SK-N-SH (cell line): ENCODE measurements at regions not wholly inside any gene's neighbourhood (a gene's known extent, or its start where the extent isn't known, plus 50 kb on each side); places are given as distances from the start of the nearest gene placed in this dataset.

ENCODE experiments used
- EP300 ChIP-seq, 2 experiments: IDR thresholded peaks; 2 replicates each; pipeline versions ENCODE4 v1.4.0 to v1.6.1; 2012; ENCODE audit warnings: borderline replicate concordance in 1 of 2, low read depth in 1 of 2, low read length in 1 of 2
- GABPA ChIP-seq: IDR thresholded peaks from 2 replicates; pipeline ENCODE4 v1.4.0; 2012; ENCODE audit warnings: low read depth, mild to moderate bottlenecking
- MEF2A ChIP-seq: IDR thresholded peaks from 2 replicates; pipeline ENCODE4 v1.4.0; 2012; ENCODE audit warnings: low read depth, borderline replicate concordance
- MXI1 ChIP-seq: IDR thresholded peaks from 2 replicates; pipeline ENCODE4 v1.6.1; 2012; ENCODE audit warnings: mild to moderate bottlenecking, low read depth, low read length, improper control_type of control experiment
- RCOR1 ChIP-seq: fragments of 150-350 bp; IDR thresholded peaks from 2 replicates; pipeline ENCODE4 v1.6.1; 2017; ENCODE audit warnings: antibody characterized with exemption, low read length
- RFX5 ChIP-seq: IDR thresholded peaks from 2 replicates; pipeline ENCODE4 v1.6.1; 2012; ENCODE audit warnings: mild to moderate bottlenecking, improper control_type of control experiment, low read length
- TAF1 ChIP-seq: IDR thresholded peaks from 2 replicates; pipeline ENCODE4 v1.6.1; 2012; ENCODE audit warnings: low read depth, mild to moderate bottlenecking, low read length, moderate library complexity, borderline replicate concordance
- TEAD4 ChIP-seq: IDR thresholded peaks from 2 replicates; pipeline ENCODE4 v1.4.0; 2012; ENCODE audit warnings: mild to moderate bottlenecking, borderline replicate concordance; ENCODE audit not compliant: insufficient read depth
- TF ChIP-seq, protein P1 (sequence below): fragments of 200-600 bp; sonication (generic); IDR thresholded peaks from 2 replicates; pipeline ENCODE4 v1.6.1; 2017; ENCODE audit warnings: antibody characterized with exemption, mild to moderate bottlenecking, moderate library complexity
- TF ChIP-seq, protein P2 (sequence below): IDR thresholded peaks from 2 replicates; pipeline ENCODE4 v1.4.0; 2012; ENCODE audit warnings: low read depth, borderline replicate concordance
- TF ChIP-seq, protein P3 (sequence below): IDR thresholded peaks from 2 replicates; pipeline ENCODE4 v1.4.0; 2012; ENCODE audit warnings: low read depth, borderline replicate concordance
- TF ChIP-seq, protein P4 (sequence below): IDR thresholded peaks from 2 replicates; pipeline ENCODE4 v1.4.0; 2012; ENCODE audit warnings: low read depth

GRCh38 chrX:46016296-46016695, 528.9 kb downstream of the ZNF674 start:
- TF ChIP-seq EP300 (IDR thresholded peaks at IDR 0.05; ENCODE audit: borderline replicate concordance in 1 of 2, low read depth in 1 of 2, low read length in 1 of 2) (no peak), GABPA (no peak), TEAD4 (no peak), RCOR1 (no peak), TAF1 (no peak), MEF2A (no peak), RFX5 (no peak), MXI1 (no peak)
- TF ChIP-seq, protein P1, sequence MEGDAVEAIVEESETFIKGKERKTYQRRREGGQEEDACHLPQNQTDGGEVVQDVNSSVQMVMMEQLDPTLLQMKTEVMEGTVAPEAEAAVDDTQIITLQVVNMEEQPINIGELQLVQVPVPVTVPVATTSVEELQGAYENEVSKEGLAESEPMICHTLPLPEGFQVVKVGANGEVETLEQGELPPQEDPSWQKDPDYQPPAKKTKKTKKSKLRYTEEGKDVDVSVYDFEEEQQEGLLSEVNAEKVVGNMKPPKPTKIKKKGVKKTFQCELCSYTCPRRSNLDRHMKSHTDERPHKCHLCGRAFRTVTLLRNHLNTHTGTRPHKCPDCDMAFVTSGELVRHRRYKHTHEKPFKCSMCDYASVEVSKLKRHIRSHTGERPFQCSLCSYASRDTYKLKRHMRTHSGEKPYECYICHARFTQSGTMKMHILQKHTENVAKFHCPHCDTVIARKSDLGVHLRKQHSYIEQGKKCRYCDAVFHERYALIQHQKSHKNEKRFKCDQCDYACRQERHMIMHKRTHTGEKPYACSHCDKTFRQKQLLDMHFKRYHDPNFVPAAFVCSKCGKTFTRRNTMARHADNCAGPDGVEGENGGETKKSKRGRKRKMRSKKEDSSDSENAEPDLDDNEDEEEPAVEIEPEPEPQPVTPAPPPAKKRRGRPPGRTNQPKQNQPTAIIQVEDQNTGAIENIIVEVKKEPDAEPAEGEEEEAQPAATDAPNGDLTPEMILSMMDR = no peak
- TF ChIP-seq, protein P2, sequence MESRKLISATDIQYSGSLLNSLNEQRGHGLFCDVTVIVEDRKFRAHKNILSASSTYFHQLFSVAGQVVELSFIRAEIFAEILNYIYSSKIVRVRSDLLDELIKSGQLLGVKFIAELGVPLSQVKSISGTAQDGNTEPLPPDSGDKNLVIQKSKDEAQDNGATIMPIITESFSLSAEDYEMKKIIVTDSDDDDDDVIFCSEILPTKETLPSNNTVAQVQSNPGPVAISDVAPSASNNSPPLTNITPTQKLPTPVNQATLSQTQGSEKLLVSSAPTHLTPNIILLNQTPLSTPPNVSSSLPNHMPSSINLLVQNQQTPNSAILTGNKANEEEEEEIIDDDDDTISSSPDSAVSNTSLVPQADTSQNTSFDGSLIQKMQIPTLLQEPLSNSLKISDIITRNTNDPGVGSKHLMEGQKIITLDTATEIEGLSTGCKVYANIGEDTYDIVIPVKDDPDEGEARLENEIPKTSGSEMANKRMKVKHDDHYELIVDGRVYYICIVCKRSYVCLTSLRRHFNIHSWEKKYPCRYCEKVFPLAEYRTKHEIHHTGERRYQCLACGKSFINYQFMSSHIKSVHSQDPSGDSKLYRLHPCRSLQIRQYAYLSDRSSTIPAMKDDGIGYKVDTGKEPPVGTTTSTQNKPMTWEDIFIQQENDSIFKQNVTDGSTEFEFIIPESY = no peak
- TF ChIP-seq, protein P3, sequence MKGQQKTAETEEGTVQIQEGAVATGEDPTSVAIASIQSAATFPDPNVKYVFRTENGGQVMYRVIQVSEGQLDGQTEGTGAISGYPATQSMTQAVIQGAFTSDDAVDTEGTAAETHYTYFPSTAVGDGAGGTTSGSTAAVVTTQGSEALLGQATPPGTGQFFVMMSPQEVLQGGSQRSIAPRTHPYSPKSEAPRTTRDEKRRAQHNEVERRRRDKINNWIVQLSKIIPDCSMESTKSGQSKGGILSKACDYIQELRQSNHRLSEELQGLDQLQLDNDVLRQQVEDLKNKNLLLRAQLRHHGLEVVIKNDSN = no peak
- TF ChIP-seq, protein P4, sequence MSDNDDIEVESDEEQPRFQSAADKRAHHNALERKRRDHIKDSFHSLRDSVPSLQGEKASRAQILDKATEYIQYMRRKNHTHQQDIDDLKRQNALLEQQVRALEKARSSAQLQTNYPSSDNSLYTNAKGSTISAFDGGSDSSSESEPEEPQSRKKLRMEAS = no peak
